ENCODE measurements at regions not wholly inside any gene's neighbourhood (a gene's known extent, or its start where the extent isn't known, plus 50 kb on each side); places are given as distances from the start of the nearest gene placed in this dataset.
A peak's percentile ranks its signal among the peaks of the same experiment; 100 is the strongest.
"Not testable (repeated sequence)": the region's sequence is repeated elsewhere in the genome, so short reads cannot be mapped to it uniquely, and the experiment has no call there.

DNA sequence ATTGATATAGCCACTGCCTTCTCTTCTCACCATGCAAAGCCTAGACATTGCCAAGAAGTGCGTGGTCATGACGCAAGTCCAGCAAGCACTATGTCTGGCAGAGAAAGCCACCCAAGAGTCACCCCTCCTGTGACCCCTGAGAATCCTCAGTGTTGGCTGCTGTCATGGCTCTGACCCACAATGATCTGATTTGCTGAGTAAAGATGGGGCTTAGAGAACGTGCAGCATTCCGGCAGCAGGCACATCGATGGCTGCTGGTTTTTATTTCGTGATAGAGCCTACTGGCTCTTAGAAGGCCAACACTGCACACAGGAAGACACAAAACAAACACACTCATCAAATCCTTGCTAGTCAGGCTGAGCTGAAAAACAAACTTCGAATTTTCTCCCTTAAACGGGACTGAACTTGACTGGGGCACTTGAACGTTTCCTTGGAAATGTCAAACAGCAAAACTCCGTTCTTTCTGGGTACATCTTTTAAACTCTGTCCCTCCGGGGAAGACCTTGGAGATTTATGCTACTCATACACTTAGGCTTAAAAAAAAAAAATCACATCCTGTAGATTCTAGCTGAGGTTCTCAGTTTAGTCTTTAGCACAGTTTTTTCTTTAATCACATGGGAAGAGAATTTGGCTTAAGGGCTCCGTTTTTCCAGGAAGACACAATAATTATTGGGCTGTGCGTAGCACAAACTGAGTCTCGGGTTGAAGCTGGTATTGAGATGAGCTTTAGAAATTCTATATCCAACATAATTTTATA, 88.2 kb upstream of the BASP1 start:
- H3K36me3 ChIP-seq (ENCODE audit: control insufficient read depth, insufficient read depth, low read length), result no peaks in the 10 kb centered on the region
- 82% methylated on average over 10 of the region's 14 CpGs for WGBS (ENCODE audit: insufficient coverage)
- no peak for DNase-seq (ENCODE audit: low read depth in 4 of 6, low spot score in 6 of 6)
- no peaks in the 10 kb centered on the region for H3K27me3 ChIP-seq (ENCODE audit: control insufficient read depth, insufficient read depth, low read length)
- H3K27ac ChIP-seq (ENCODE audit: low read depth, low read length), result no peak overlapping the region
- no peaks in the 10 kb centered on the region for H3K9me3 ChIP-seq (ENCODE audit: control insufficient read depth, insufficient read depth, low read length)
- H3K4me1 ChIP-seq (ENCODE audit: control insufficient read depth, insufficient read depth, low read length), result no peaks in the 10 kb centered on the region
- H3K4me3 ChIP-seq (ENCODE audit: low read depth, low read length), result no peak overlapping the region

DNA sequence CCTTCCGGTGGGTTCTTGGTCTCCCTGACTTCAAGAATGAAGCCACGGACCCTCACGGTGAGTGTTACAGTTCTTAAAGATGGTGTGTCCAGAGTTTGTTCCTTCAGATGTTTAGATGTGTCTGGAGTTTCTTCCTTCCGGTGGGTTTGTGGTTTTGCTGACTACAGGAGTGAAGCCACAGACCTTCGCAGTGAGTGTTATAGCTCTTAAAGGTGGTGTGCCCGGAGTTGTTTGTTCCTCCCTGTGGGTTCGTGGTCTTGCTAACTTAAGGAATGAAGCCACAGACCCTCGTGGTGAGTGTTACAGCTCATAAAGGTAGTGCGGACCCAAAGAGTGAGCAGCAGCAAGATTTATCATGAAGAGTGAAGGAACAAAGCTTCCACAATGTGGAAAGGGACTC, 87.1 kb upstream of the BASP1 start:
- not testable (repeated sequence) for H3K4me3 ChIP-seq (ENCODE audit: low read depth, low read length); DNase-seq (ENCODE audit: low read depth in 4 of 6, low spot score in 6 of 6); H3K27ac ChIP-seq (ENCODE audit: low read depth, low read length); H3K4me1 ChIP-seq (ENCODE audit: control insufficient read depth, insufficient read depth, low read length); H3K9me3 ChIP-seq (ENCODE audit: control insufficient read depth, insufficient read depth, low read length); H3K27me3 ChIP-seq (ENCODE audit: control insufficient read depth, insufficient read depth, low read length); H3K36me3 ChIP-seq (ENCODE audit: control insufficient read depth, insufficient read depth, low read length)
- 89% methylated on average over 7 of the region's 9 CpGs for WGBS (ENCODE audit: insufficient coverage)

DNA sequence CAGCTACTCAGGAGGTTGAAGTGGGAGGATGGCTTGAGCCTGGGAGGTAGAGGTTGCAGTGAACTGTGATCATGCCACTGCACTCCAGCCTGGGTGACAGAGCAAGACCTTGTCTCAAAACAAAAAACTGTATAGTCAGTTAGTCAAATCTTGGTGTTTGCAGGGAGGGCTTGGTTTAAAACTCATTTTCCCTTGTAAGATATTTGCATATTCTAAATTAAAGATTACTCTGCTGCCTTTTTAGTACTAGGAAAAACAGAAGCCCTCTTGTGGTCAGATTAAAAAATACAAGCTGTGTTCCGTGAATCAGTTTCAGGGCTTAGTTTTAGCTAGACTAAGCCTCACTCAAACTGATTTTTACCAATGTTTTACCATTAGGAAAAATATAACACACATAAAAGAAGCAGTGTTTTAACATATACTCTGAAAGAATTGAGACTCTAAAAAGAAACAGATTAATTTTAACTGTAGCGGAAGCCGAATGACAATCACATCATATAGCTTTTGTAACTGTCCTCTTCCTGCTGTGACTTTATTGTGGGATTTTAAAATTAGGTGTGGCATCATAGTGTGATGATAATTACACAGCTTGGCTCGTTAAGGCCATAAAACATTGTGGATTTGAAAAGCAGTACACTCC, 84.9 kb upstream of the BASP1 start:
- WGBS (ENCODE audit: insufficient coverage), result no CpG with 5 or more reads among the region's 4 CpGs
- Histone ChIP-seq H3K36me3 (ENCODE audit: control insufficient read depth, insufficient read depth, low read length) (no peaks in the 10 kb centered on the region), H3K27me3 (ENCODE audit: control insufficient read depth, insufficient read depth, low read length) (no peaks in the 10 kb centered on the region), H3K4me1 (ENCODE audit: control insufficient read depth, insufficient read depth, low read length) (no peaks in the 10 kb centered on the region), H3K9me3 (ENCODE audit: control insufficient read depth, insufficient read depth, low read length) (no peaks in the 10 kb centered on the region), H3K27ac (ENCODE audit: low read depth, low read length) (no peak overlapping the region), H3K4me3 (ENCODE audit: low read depth, low read length) (no peak overlapping the region)
- DNase-seq (ENCODE audit: low read depth in 4 of 6, low spot score in 6 of 6), result peak in 5 of 6 donors; percentile 17 to 88 (median 33)

DNA sequence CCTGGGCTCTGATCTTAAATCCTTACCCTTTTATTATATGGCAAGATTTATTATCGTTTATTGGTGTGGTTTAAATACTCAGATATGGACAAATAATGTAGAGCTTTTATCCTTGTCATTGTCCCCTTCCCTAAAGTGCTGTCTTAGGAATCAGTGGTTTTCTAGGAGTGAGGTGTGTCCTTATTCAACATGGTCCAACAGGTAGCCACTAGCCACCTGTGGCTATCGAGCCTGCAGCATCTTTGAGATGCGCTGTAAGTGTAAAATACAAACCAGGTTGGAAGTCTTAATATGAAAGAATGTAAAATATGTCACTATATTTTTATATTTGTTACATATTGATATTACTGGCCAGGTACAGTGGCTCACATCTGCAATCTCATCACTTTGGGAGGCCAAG, 82.4 kb upstream of the BASP1 start:
- no peak for DNase-seq (ENCODE audit: low read depth in 4 of 6, low spot score in 6 of 6)
- Histone ChIP-seq H3K4me1 (ENCODE audit: control insufficient read depth, insufficient read depth, low read length) (no peaks in the 10 kb centered on the region), H3K4me3 (ENCODE audit: low read depth, low read length) (no peak overlapping the region), H3K36me3 (ENCODE audit: control insufficient read depth, insufficient read depth, low read length) (no peaks in the 10 kb centered on the region), H3K9me3 (ENCODE audit: control insufficient read depth, insufficient read depth, low read length) (no peaks in the 10 kb centered on the region), H3K27ac (ENCODE audit: low read depth, low read length) (no peak overlapping the region), H3K27me3 (ENCODE audit: control insufficient read depth, insufficient read depth, low read length) (no peaks in the 10 kb centered on the region)
- no CpG with 5 or more reads among the region's 3 CpGs for WGBS (ENCODE audit: insufficient coverage)

DNA sequence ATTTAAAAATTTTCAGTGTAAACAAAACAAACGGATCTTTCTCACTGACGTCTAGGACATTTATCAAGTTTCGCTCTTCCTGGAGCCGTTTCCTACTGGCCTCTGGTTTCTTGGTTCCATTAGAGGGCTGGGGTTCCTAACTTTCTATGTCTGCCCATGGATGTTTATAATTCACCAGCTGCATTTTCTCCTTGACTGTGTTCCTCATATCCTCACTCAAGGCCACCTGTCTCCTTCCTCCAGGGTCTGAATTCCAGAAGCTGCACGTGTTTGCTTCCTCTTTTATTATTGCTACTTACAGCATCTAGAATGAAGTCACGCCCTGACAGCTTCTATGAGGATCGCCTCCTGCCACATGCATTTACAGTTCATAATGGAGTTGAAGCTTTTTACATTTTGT, 74.1 kb upstream of the BASP1 start:
- no peak overlapping the region for H3K4me3 ChIP-seq (ENCODE audit: low read depth, low read length)
- 69% methylated on average over 4 of the region's 7 CpGs for WGBS (ENCODE audit: insufficient coverage)
- no peaks in the 10 kb centered on the region for H3K9me3 ChIP-seq (ENCODE audit: control insufficient read depth, insufficient read depth, low read length)
- no peak overlapping the region for H3K27ac ChIP-seq (ENCODE audit: low read depth, low read length)
- H3K36me3 ChIP-seq (ENCODE audit: control insufficient read depth, insufficient read depth, low read length), result peaks cover 4% of the 10 kb centered on the region
- DNase-seq (ENCODE audit: low read depth in 4 of 6, low spot score in 6 of 6), result no peak
- no peaks in the 10 kb centered on the region for H3K27me3 ChIP-seq (ENCODE audit: control insufficient read depth, insufficient read depth, low read length)
- no peaks in the 10 kb centered on the region for H3K4me1 ChIP-seq (ENCODE audit: control insufficient read depth, insufficient read depth, low read length)

DNA sequence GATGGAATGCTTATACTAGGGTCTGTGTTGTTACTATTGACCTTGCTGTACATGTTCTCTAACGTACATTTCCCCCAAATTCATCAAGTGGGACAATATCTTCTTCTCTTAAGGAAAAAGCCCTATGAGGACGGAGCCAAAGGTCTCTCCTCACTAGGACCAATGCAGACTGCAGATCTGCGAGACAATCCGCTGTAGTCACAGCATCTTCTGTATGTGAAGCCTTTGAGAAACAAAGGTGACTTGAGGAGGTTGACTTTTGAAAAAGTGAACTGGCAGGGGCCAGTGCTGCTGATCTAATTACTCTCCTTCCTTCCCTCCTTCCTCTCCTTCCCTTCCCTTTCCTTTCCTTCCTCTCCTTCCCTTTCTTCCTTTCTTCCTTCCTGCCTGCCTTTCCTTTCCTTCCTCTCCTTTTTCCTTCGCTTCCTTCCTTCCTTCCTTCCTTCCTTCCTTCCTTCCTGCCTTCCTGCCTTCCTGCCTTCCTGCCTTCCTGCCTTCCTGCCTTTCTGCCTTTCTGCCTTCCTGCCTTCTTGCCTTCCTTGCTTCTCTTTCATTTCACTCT, 71.1 kb upstream of the BASP1 start:
- WGBS (ENCODE audit: insufficient coverage), result 100% methylated on average over 1 of the region's 5 CpGs
- Histone ChIP-seq H3K36me3 (ENCODE audit: control insufficient read depth, insufficient read depth, low read length) (peaks cover 4% of the 10 kb centered on the region), H3K27me3 (ENCODE audit: control insufficient read depth, insufficient read depth, low read length) (no peaks in the 10 kb centered on the region), H3K27ac (ENCODE audit: low read depth, low read length) (no peak overlapping the region), H3K9me3 (ENCODE audit: control insufficient read depth, insufficient read depth, low read length) (no peaks in the 10 kb centered on the region), H3K4me1 (ENCODE audit: control insufficient read depth, insufficient read depth, low read length) (no peaks in the 10 kb centered on the region), H3K4me3 (ENCODE audit: low read depth, low read length) (no peak overlapping the region)
- no peak for DNase-seq (ENCODE audit: low read depth in 4 of 6, low spot score in 6 of 6)

DNA sequence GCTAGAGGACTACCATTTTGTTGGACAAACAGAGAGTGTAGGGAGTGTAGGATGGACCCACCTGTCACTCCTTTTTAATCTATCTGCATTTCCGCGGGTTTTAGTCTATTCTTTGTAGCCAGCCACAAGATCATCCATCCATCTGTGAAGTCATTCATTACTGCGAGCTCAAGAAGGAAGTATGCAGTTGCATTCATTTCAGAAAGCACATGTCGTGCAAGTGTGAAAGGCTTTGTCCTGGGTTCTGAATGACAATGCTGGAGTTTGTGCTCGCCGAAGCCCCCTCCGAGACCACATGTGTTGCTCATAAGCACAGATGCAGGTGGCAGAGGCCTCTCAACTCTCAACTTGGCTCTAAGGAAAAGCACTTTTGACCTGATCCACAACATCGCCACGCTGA, 70.3 kb upstream of the BASP1 start:
- 56% methylated on average over 9 of the region's 9 CpGs for WGBS (ENCODE audit: insufficient coverage)
- no peaks in the 10 kb centered on the region for H3K27me3 ChIP-seq (ENCODE audit: control insufficient read depth, insufficient read depth, low read length)
- H3K36me3 ChIP-seq (ENCODE audit: control insufficient read depth, insufficient read depth, low read length), result peaks cover 6% of the 10 kb centered on the region
- H3K27ac ChIP-seq (ENCODE audit: low read depth, low read length), result no peak overlapping the region
- H3K4me1 ChIP-seq (ENCODE audit: control insufficient read depth, insufficient read depth, low read length), result no peaks in the 10 kb centered on the region
- H3K9me3 ChIP-seq (ENCODE audit: control insufficient read depth, insufficient read depth, low read length), result no peaks in the 10 kb centered on the region
- H3K4me3 ChIP-seq (ENCODE audit: low read depth, low read length), result no peak overlapping the region
- DNase-seq (ENCODE audit: low read depth in 4 of 6, low spot score in 6 of 6), result no peak

DNA sequence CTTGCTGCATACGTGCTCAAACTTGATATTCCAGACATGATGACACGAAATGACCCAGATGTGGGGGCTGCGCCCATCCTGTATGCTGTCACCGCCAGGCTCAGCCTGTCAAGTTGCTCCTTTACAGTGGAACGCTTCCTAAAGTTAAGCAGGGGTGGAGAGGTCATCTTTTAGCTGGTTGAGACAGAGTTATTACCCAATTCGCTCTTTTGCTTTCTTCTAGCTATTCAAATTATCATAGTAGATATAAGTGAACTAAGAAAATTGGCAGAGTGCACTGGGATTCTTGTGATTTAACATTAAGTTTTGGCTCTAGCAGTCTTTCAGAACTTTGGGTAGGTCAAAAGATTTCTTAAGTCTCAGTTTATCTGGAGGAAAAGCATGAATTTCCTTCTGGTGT, 69.8 kb upstream of the BASP1 start:
- Histone ChIP-seq H3K4me1 (ENCODE audit: control insufficient read depth, insufficient read depth, low read length) (no peaks in the 10 kb centered on the region), H3K4me3 (ENCODE audit: low read depth, low read length) (no peak overlapping the region), H3K9me3 (ENCODE audit: control insufficient read depth, insufficient read depth, low read length) (no peaks in the 10 kb centered on the region), H3K36me3 (ENCODE audit: control insufficient read depth, insufficient read depth, low read length) (peaks cover 6% of the 10 kb centered on the region), H3K27me3 (ENCODE audit: control insufficient read depth, insufficient read depth, low read length) (no peaks in the 10 kb centered on the region), H3K27ac (ENCODE audit: low read depth, low read length) (no peak overlapping the region)
- DNase-seq (ENCODE audit: low read depth in 4 of 6, low spot score in 6 of 6), result no peak
- 80% methylated on average over 4 of the region's 6 CpGs for WGBS (ENCODE audit: insufficient coverage)

DNA sequence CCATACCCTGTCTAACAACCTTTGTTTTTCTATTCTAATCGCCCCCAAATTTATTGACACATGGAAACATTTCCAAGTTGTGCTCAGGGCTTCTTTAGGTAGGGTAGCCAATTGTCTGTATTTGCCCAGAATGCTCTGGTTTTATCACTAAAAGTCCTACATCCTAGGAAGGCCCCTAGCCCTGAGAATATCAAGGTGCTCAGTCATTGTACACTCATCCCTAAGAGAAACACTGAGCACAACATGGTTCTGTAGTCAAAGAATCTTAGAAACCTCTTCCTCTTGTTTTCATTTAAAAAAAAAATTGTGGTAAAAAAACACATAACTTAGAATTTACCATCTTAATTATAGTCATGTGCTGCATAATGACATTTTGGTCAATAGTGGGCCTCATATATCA, 69.0 kb upstream of the BASP1 start:
- Histone ChIP-seq H3K4me1 (ENCODE audit: control insufficient read depth, insufficient read depth, low read length) (no peaks in the 10 kb centered on the region), H3K4me3 (ENCODE audit: low read depth, low read length) (no peak overlapping the region), H3K9me3 (ENCODE audit: control insufficient read depth, insufficient read depth, low read length) (no peaks in the 10 kb centered on the region), H3K27me3 (ENCODE audit: control insufficient read depth, insufficient read depth, low read length) (no peaks in the 10 kb centered on the region), H3K27ac (ENCODE audit: low read depth, low read length) (no peak overlapping the region), H3K36me3 (ENCODE audit: control insufficient read depth, insufficient read depth, low read length) (peaks cover 6% of the 10 kb centered on the region)
- DNase-seq (ENCODE audit: low read depth in 4 of 6, low spot score in 6 of 6), result no peak
- no CpG with 5 or more reads among the region's 1 CpG for WGBS (ENCODE audit: insufficient coverage)

DNA sequence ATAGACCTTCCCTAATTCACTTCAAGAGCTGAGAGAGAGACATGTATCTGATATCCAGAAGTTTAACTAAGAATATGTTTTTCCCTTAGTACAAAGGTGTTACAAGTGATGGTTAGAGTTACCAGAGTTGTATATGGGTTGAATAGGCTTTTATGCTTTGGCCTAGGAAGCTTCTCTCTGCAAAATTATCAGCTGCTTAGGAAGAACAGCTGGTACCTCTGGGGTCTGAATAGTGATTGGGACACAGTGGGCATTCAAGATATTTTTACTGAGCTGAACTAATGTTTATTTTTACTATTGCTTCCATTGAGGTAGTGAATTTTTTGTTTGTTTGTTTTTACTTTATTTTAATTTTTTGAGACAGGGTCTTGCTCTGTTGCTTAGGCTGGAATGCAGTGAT, 67.6 kb upstream of the BASP1 start:
- H3K36me3 ChIP-seq (ENCODE audit: control insufficient read depth, insufficient read depth, low read length), result peaks cover 6% of the 10 kb centered on the region
- H3K9me3 ChIP-seq (ENCODE audit: control insufficient read depth, insufficient read depth, low read length), result no peaks in the 10 kb centered on the region
- no peaks in the 10 kb centered on the region for H3K4me1 ChIP-seq (ENCODE audit: control insufficient read depth, insufficient read depth, low read length)
- no peak overlapping the region for H3K4me3 ChIP-seq (ENCODE audit: low read depth, low read length)
- H3K27me3 ChIP-seq (ENCODE audit: control insufficient read depth, insufficient read depth, low read length), result no peaks in the 10 kb centered on the region
- H3K27ac ChIP-seq (ENCODE audit: low read depth, low read length), result no peak overlapping the region
- DNase-seq (ENCODE audit: low read depth in 4 of 6, low spot score in 6 of 6), result no peak

Measured in spinal cord (tissue), 9 donors.